Liver (tissue), 3 donors: ENCODE measurements at regions not wholly inside any gene's neighbourhood (a gene's known extent, or its start where the extent isn't known, plus 50 kb on each side); places are given as distances from the start of the nearest gene placed in this dataset.

ENCODE experiments used
- EGR1 ChIP-seq, 2 donors: IDR thresholded peaks; 2 replicates each; pipeline ENCODE4 v1.6.1; 2016 to 2018; ENCODE audit warnings: antibody characterized with exemption in 2 of 2, low read depth in 2 of 2
- FOXA1 ChIP-seq: IDR thresholded peaks from 2 replicates; pipeline ENCODE4 v1.6.1; 2016; ENCODE audit warnings: antibody characterized with exemption
- GABPA ChIP-seq, 2 donors: IDR thresholded peaks in 1 of 2; conservative IDR thresholded peaks in 1 of 2; 2 replicates each; pipeline ENCODE4 v1.6.1; 2016; ENCODE audit warnings: antibody characterized with exemption in 2 of 2, mild to moderate bottlenecking in 1 of 2, moderate library complexity in 1 of 2
- HNF4G ChIP-seq: IDR thresholded peaks from 2 replicates; pipeline ENCODE4 v1.6.1; 2016; ENCODE audit warnings: antibody characterized with exemption
- JUND ChIP-seq, 2 donors: IDR thresholded peaks; 2 replicates each; pipeline ENCODE4 v1.6.1; 2016; ENCODE audit warnings: antibody characterized with exemption in 2 of 2
- MAX ChIP-seq: IDR thresholded peaks from 2 replicates; pipeline ENCODE4 v1.6.1; 2016; ENCODE audit warnings: antibody characterized with exemption
- RAD21 ChIP-seq, 2 donors: IDR thresholded peaks; 2 replicates each; pipeline ENCODE4 v1.6.1; 2016; ENCODE audit warnings: antibody characterized with exemption in 2 of 2, mild to moderate bottlenecking in 2 of 2
- REST ChIP-seq: IDR thresholded peaks from 2 replicates; pipeline ENCODE4 v1.6.1; 2016; ENCODE audit warnings: antibody characterized with exemption, mild to moderate bottlenecking
- SP1 ChIP-seq: IDR thresholded peaks from 2 replicates; pipeline ENCODE4 v1.6.1; 2018; ENCODE audit warnings: antibody characterized with exemption, mild to moderate bottlenecking
- TAF1 ChIP-seq: conservative IDR thresholded peaks from 2 replicates; pipeline ENCODE4 v1.6.1; 2016; ENCODE audit warnings: antibody characterized with exemption, mild to moderate bottlenecking
- YY1 ChIP-seq: IDR thresholded peaks from 2 replicates; pipeline ENCODE4 v1.6.1; 2016; ENCODE audit warnings: antibody characterized with exemption, mild to moderate bottlenecking
- ZBTB33 ChIP-seq: IDR thresholded peaks from 2 replicates; pipeline ENCODE4 v1.6.1; 2016; ENCODE audit warnings: antibody characterized with exemption
- TF ChIP-seq, protein P1 (sequence below): fragments of 150-350 bp; IDR thresholded peaks from 2 replicates; pipeline ENCODE4 v1.5.1; 2017; ENCODE audit warnings: improper control_type of control experiment, low read depth, low read length; ENCODE audit not compliant: missing input control
- donor health status: healthy.
- donor health status: healthy.

GRCh38 chr2:48189552-48190228 is 124.8 kb upstream of the FOXN2 start:
- TF ChIP-seq, protein P1, sequence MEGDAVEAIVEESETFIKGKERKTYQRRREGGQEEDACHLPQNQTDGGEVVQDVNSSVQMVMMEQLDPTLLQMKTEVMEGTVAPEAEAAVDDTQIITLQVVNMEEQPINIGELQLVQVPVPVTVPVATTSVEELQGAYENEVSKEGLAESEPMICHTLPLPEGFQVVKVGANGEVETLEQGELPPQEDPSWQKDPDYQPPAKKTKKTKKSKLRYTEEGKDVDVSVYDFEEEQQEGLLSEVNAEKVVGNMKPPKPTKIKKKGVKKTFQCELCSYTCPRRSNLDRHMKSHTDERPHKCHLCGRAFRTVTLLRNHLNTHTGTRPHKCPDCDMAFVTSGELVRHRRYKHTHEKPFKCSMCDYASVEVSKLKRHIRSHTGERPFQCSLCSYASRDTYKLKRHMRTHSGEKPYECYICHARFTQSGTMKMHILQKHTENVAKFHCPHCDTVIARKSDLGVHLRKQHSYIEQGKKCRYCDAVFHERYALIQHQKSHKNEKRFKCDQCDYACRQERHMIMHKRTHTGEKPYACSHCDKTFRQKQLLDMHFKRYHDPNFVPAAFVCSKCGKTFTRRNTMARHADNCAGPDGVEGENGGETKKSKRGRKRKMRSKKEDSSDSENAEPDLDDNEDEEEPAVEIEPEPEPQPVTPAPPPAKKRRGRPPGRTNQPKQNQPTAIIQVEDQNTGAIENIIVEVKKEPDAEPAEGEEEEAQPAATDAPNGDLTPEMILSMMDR, result no peak
- TF ChIP-seq EGR1 (IDR thresholded peaks at IDR 0.05; ENCODE audit: low read depth in 2 of 2) (no peak), RAD21 (IDR thresholded peaks at IDR 0.05) (no peak), SP1 (no peak), TAF1 (no peak), REST (no peak), JUND (IDR thresholded peaks at IDR 0.05) (no peak), GABPA (IDR thresholded peaks at IDR 0.05 in 1 of 2, conservative IDR thresholded peaks at IDR 0.05 in 1 of 2) (no peak), FOXA1 (no peak), YY1 (no peak), MAX (no peak), HNF4G (no peak), ZBTB33 (no peak)
